ENCODE measurements at regions not wholly inside any gene's neighbourhood (a gene's known extent, or its start where the extent isn't known, plus 50 kb on each side); places are given as distances from the start of the nearest gene placed in this dataset.
A peak's percentile ranks its signal among the peaks of the same experiment; 100 is the strongest.

GRCh38 chr7:68279827-68280400 lies 1283.3 kb downstream of the TYW1 start:
- peak; percentile 9 for DNase-seq (ENCODE audit: low read depth, low spot score)

GRCh38 chr7:68280931-68281330 lies 1284.3 kb downstream of the TYW1 start:
- DNase-seq (ENCODE audit: low read depth, low spot score): no peak

- DNase-seq (ENCODE audit: low read depth, low spot score): no peak
These were observed 1291.5 kb downstream of the TYW1 start for GRCh38 chr7:68288144-68288593.

- DNase-seq (ENCODE audit: low read depth, low spot score): no peak
These were observed 1295.1 kb downstream of the TYW1 start for GRCh38 chr7:68291710-68292109.

GRCh38 chr7:68295386-68295785 lies 1298.8 kb downstream of the TYW1 start:
- DNase-seq (ENCODE audit: low read depth, low spot score): peak; percentile 50

GRCh38 chr7:68304536-68304935 lies 1293.7 kb upstream of the AUTS2 start:
- DNase-seq (ENCODE audit: low read depth, low spot score): no peak

GRCh38 chr7:68306692-68307107 lies 1291.6 kb upstream of the AUTS2 start:
- DNase-seq (ENCODE audit: low read depth, low spot score): no peak

GRCh38 chr7:68309271-68309670 lies 1289.0 kb upstream of the AUTS2 start:
- DNase-seq (ENCODE audit: low read depth, low spot score): no peak

GRCh38 chr7:68309806-68310205 lies 1288.5 kb upstream of the AUTS2 start:
- DNase-seq (ENCODE audit: low read depth, low spot score): no peak

GRCh38 chr7:68311958-68312357 lies 1286.3 kb upstream of the AUTS2 start:
- DNase-seq (ENCODE audit: low read depth, low spot score): no peak

GRCh38 chr7:68313806-68314205 lies 1284.5 kb upstream of the AUTS2 start:
- DNase-seq (ENCODE audit: low read depth, low spot score): no peak

GRCh38 chr7:68314208-68314607 lies 1284.1 kb upstream of the AUTS2 start:
- no peak for DNase-seq (ENCODE audit: low read depth, low spot score)

- DNase-seq (ENCODE audit: low read depth, low spot score): no peak
These were observed 1280.8 kb upstream of the AUTS2 start for GRCh38 chr7:68317476-68317875.

- DNase-seq (ENCODE audit: low read depth, low spot score): no peak
These were observed 1279.2 kb upstream of the AUTS2 start for GRCh38 chr7:68319061-68319460.

- peak; percentile 44 for DNase-seq (ENCODE audit: low read depth, low spot score)
These were observed 1277.1 kb upstream of the AUTS2 start for GRCh38 chr7:68321076-68321639.

- DNase-seq (ENCODE audit: low read depth, low spot score): no peak
These were observed 1276.3 kb upstream of the AUTS2 start for GRCh38 chr7:68321776-68322496.

GRCh38 chr7:68324621-68325020 lies 1273.7 kb upstream of the AUTS2 start:
- no peak for DNase-seq (ENCODE audit: low read depth, low spot score)

- DNase-seq (ENCODE audit: low read depth, low spot score): no peak
These were observed 1264.1 kb upstream of the AUTS2 start for GRCh38 chr7:68334216-68334615.

- no peak for DNase-seq (ENCODE audit: low read depth, low spot score)
These were observed 1263.5 kb upstream of the AUTS2 start for GRCh38 chr7:68334636-68335272.

- DNase-seq (ENCODE audit: low read depth, low spot score): no peak
These were observed 1261.7 kb upstream of the AUTS2 start for GRCh38 chr7:68336594-68336993.

- no peak for DNase-seq (ENCODE audit: low read depth, low spot score)
These were observed 1249.9 kb upstream of the AUTS2 start for GRCh38 chr7:68348401-68348800.

- DNase-seq (ENCODE audit: low read depth, low spot score): no peak
These were observed 1235.3 kb upstream of the AUTS2 start for GRCh38 chr7:68362745-68363518.

All from ELF-1 (cell line).